Germinal center (tissue), 1 donor: ENCODE measurements at regions not wholly inside any gene's neighbourhood (a gene's known extent, or its start where the extent isn't known, plus 50 kb on each side); places are given as distances from the start of the nearest gene placed in this dataset.
"Not testable (repeated sequence)": the region's sequence is repeated elsewhere in the genome, so short reads cannot be mapped to it uniquely, and the experiment has no call there.

Experiments used
- DNase-seq: peaks from one replicate; pipeline ENCODE4 v3.0.0; 2012; ENCODE audit warnings: mixed read lengths, low spot score

DNA sequence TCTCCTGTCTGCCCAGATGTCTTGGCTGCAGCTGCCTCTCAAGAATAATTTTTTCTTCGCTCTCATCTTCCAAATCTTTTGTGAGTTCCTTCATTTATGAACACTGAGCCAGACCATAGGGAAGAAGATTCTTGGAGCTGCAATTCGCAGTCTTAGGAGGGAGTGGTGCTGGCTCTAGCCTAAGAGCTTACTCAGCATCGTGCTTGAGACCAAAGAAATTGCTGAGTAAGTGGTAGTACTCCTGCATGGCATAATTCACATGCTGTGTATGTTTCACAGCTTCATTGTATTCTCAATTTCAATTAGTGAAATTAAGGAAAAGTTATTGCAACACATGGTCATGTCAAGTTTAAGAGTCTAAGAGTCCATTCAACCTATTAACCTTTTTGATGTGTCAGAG, 771.7 kb downstream of the ADCYAP1 start:
- DNase-seq, result no peak

DNA sequence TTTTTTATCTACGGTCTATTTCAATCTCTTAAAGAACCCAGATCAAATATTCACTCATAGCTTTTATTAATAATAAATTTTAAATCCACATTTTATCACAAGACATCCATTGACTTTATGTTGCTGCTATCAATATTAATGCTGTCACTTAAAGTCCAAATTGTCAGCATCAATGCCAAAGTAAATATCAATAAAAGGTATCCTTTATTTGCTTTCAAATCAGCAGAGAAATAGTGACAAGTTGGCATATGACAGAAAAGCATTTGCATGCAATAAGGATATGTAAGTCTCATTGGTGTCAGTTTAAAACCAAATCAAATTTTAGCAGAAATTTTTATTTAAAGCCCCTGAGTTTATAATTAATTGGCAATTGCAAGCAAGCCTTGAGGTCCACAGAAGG, 775.4 kb downstream of the ADCYAP1 start:
- no peak for DNase-seq

DNA sequence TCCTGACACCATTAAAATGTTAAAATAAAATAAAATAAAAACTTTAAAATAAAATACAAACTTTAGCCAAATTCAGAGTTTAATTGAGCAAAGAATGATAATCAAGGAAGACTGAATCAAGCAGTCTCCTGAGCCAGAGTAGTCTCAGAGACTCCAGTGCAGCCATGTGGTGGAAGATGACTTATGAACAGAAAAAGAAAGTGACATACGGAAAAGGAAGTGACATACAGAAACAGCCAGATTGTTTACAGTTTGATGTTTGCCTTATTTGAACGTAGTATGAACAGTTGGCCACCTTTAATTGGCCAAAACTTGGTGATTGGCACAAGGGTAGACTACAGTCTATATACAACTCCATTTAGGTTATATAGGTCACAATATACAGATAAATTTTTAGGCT, 787.2 kb downstream of the ADCYAP1 start:
- no peak for DNase-seq

DNA sequence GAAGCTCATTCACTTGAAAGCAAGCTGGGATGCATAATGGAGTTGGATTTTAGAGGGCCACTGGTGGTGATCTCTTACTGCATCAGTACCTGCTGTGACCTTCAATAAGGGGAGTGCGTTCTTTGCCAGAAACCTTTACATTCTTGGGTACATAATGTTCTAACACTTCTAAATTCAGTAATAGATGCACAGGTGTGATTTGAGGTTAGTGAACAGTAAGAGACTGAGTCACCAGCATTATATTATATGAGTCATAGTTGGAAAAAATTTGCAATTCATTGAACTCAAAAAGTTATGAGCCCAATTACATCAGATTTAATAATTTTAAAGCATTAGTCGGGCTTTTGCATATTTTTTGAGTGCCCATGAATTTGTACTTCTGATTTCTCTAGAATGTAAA, 803.3 kb downstream of the ADCYAP1 start:
- no peak for DNase-seq

DNA sequence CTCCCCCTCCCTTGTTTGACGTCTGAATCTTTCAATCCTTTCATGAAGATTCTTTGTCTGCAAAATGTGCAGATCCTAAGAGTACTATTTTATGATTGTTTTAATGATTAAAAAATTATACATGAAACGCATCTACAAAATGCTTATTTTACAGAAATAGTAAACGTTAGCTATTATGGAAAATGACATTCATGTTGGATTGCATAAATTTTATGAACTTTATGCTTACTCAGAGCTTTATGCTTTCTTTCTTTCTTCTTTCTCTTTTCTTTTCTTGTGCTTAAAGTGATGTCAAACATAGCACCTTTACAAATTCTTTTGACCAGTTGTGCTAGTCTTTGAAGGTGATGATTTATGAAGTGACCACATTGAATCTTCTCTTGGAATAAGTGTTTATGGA, 805.4 kb downstream of the ADCYAP1 start:
- no peak for DNase-seq

DNA sequence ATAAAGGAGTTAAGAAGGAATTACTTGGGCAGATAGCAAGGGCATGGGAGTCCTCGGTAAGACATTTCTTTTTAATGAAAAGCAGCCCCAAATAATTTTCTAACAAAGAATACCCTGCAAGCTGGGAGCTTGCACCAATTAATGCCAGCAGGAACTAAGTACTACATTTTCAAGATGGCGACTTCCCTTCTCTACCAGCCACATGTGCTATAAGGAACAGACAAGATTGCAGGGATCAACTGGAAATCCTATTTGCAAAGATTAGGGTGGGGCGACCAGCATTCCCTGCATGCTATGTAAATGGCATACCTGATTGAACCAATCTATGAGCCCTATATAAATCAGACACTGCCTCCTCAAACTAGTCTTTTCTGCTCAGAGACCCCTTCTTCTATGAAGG, 827.5 kb downstream of the ADCYAP1 start:
- DNase-seq, result no peak

DNA sequence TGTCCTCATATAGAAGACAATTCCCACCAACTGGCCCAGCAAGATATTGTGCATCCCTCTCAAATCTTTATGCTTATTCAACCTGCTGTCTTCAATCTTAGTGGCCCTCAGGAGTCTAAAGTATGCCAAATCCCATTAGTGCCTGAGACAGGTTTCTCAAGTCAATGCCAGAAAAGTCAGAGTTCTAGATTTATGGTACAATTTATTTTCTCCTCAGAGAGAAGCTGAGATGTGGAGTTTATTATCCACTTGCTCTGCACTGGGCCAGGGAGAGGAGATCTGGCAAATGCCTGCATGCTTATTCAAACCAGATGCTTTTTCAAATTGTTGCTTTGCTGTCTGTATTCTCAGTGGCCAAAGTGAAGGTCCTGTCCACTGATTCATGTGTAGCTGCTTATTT, 825.2 kb downstream of the METTL4 start:
- DNase-seq, result no peak

DNA sequence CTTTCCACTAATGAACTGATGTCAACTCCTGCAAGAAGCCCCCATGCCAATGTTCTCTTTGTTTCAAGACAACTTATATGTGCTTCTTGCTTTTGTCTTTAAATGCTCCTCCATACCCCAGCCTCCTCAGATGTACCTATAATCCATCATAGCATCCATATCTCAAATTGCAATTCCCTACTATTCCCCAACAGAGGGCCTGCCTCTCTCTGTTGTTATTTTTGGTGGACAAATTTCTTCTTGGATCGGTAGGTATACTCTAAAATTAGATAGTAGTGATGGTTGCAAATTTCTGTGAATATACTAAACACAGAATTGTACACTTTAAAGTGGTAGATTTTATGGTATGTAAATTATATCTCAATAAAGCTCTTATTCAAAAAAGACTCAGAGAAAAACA, 820.1 kb downstream of the METTL4 start:
- no peak for DNase-seq

DNA sequence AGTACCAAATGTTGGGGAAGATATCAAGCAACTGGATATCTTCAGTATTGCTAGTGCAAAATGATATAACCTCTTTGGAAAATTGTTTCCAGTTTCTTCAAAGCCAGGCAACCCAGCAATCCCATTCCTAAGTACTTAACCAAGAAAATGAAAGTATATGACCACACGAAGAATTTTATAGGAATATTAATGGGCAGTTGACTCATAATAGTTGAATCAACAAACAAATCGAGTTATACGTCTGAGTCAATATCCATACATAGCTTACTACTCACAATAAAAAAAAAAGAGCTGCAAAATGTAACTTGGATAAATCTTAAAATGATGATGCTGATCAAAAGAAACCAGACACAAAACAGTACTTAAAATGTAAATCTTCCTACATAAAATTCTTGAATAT, 810.4 kb downstream of the METTL4 start:
- DNase-seq, result no peak

DNA sequence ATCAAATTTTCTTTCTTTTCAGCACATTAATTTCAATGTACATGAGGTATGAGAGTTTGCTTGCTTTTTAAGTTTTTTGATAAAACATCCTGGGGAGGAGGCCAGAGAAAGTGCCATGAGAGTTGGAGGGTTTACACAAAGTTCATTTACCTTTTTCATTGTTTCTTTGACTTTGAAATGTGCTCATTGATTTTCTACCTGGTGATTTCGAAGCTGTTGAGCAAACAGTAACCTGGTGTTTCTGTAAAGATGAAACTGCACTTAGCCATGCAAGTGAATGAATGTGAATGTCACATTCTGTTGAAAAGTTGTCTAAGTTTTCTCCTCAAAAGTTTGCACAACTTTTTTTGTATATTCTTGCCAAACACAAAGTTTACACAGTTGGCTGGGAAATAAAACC, 797.0 kb downstream of the METTL4 start:
- no peak for DNase-seq

DNA sequence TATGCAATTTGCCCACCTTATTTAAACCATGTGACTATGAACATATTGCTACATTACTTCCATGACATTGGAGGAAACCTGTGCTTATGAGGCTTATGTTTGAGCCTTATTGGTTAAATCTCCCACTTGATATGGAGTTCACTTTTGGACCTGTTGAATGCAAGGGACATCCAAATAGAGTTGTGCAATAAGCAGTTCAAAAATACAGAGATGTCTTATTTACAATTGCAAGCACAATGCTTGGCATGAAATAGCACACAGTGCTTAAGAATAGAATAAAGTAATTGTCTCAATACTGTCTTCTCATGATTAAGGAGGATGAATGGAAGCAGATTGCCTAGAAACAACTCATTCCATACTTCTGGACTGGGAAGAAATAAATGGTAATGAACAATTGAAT, 793.5 kb downstream of the METTL4 start:
- DNase-seq, result no peak

DNA sequence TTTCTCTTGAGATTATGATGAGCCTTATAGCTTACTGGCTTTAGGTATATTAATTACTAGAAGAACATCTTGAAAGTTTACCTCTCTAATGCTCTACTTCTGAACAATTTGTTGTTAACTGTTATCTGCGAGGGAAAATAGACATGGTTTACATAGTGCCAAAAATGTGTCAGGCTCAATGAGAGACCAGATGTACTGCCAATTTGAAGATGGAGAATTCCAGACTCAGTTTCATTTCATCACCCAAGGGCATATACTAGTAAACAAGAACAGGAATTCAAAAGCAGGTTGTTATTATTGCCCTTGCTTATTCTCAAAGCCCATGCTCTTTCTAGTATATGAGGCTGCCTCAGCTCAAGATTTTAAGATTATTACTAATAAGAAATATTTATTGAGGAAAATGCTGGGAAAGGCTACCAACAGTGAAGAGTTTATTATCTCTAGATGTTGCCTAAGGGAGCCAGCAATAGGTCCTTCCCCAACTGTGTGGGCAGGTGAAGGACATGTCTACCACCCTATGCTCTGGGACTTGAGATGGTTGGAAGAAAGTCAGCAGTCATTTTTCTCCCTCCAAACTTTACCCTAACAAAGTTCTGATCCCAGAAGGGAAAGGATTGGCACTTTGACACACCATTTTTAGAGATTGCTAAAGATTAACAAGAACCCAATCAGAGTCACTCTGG, 792.7 kb downstream of the METTL4 start:
- no peak for DNase-seq

DNA sequence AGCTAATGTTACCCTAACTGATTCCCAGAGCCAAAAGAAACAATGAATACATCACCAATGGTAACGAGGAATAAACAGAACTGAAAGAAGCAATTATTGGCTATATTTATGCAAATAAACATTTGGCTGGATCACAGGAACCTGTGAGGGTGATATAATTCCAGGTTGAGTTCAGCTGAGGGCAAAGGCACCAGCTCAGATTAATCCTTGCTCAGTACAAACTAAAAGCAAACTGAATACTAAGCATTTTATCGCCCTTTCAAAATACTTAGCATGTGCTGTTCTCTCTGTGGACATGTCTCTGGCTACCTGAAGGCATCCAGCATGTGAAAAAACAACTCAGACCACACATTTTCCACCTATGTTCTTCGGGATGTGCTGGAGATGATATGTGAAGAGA, 791.7 kb downstream of the METTL4 start:
- DNase-seq, result no peak

DNA sequence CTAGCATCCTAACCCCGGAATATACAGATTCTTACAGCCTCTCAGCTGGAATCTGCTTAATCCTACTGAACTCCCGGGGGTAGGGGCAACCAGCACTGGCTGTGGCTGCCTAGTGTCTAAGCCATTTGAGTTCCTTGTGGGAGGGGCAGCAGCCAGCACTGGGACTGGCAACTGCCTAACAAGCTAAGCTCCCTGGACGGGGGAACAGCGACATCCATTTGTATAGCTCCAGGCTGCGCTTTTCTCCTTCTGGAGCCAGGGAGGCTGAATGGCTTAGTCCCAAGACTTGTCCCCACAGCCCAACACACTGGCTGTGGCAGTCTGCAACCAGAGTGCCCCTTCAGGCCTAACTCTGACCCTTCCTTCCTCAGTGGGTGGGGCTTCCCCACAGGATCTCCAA, 787.2 kb downstream of the METTL4 start:
- DNase-seq, result no peak

DNA sequence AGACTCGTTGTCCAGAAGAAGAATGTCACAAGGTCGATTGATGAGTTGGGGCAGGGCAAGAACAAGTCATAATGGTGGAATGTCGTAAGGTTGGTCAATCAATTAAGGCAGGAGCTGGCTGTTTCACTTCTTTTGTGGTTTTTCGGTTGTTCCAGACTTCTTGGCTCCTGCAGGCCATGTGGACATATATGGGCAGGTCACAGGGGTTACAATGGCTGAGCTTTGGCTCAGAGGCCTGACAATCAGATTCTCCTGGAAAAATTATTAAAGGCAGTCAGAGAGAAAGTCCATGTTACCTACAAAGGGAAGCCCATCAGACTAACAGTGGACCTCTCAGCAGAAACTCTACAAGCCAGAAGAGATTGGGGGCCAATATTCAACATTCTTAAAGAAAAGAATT, 785.3 kb downstream of the METTL4 start:
- not testable (repeated sequence) for DNase-seq

DNA sequence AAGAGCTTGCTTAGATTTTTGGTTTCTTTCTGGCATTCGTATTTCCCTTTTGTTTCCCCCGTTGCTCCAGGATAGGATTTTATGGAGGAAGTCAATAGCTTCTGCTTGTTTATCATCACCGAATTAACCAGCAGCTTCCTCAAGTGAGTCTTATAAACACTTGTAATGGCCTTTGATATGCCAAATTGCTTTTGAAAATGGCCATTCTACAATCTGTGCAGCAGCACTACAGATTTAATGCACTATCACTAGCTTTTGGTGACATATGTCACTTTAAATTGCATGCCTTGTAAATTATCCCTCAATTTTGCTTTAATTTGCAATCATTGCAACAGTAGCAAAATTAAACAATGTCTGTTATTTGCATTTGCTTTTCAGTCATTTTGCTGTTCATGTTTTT, 774.7 kb downstream of the METTL4 start:
- DNase-seq, result no peak

DNA sequence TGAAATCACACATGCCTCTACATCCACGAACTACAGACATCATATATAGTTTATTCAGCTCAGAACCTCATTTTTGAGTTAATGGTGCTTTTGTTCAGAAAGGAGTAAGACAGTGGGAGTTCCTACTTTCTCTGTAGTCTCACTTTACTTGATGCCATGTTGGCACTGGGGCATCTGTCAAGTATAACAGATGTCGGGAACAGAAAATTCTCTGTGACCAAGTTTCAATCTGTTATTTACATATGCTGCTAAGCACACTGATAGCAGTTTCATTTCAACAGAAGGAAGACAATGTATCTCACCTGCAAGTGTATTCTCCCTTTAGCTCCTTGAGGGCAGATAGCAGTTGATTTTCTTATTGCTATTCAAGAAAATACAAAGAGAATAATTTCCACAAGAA, 774.1 kb downstream of the METTL4 start:
- no peak for DNase-seq

DNA sequence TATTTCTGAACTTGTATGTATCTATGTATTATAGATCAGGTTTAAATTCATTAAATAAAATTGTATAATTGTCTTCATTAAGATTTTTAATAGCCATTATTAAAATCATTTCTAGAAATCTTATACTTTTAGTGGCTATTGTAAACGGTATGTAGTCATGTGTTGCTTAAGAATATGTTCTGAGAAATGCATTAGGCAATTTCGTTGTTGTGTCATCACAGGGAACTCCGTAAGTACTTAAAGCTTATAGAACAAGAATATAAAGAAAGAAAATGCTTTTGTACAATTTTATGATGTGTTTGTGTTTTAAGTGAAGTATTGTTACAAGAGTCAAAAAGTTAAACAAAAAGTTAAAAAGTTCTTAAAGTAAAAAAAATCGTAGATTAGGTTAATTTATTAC, 765.8 kb downstream of the METTL4 start:
- no peak for DNase-seq

DNA sequence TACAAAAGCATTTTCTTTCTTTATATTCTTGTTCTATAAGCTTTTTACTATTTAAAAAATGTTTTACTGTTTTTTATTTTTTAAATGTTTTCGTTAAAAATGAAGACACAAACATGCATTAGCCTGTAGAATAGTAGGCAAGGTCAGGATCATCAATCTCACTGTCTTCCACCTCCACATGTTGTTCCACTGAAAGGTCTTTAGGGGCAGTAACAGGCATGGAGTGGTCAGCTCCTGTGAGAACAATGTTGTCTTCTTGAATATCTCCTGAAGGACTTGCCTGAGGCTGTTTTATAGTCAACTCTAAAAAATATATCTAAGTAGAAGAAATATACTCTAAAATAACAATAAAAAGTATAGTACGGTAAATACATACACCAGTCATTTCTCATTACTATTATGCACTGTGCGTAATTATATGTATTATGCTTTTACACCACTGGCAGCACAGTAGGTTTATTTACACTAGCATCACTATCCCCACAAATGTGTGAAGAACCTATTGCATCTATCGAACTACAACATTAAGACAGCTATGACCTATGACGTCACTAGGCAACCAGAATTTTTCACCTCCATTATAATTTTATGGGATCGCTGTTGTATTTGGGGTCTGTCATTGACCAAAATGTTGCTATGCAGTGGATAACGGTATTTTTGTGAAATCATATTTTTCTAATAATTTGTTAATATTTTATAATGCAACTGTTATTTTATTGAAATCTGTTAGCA, 764.3 kb downstream of the METTL4 start:
- DNase-seq, result no peak

DNA sequence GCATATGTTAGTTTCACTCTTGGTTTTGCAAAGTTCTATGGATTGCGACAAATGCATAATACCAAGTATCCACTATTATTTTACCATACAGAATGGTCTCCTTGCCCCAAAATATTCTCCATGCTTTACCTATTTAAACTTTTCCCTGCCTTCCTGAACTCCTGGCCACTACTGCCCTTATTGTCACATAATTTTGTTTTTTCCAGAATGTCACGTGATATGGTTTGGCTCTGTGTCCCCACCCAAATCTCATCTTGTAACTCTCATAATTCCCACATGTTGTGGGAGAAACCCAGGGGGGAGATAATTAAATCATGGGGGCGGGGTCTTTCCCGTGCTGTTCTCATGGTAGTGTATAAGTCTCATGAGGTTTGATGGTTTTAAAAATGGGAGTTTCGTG, 760.0 kb downstream of the METTL4 start:
- no peak for DNase-seq

DNA sequence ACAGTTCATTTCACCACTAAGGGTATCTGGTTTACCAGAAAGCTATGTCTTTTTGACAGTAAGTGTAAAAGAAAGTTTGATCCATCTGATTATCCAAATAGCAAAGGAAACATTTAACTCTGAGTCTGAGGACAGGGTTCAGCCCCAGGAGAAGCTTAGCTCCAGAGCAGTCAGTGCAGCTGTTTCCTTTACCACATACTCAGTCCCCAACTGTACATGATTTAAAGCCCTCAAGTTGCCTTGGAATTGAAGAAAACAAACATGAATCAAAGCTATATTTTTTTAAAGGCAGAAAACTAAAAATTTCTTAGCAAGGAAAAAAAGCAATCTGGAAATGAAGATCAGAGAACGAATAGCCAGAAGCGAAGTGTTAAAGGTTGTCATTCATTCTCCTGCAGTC, 746.0 kb downstream of the METTL4 start:
- no peak for DNase-seq

DNA sequence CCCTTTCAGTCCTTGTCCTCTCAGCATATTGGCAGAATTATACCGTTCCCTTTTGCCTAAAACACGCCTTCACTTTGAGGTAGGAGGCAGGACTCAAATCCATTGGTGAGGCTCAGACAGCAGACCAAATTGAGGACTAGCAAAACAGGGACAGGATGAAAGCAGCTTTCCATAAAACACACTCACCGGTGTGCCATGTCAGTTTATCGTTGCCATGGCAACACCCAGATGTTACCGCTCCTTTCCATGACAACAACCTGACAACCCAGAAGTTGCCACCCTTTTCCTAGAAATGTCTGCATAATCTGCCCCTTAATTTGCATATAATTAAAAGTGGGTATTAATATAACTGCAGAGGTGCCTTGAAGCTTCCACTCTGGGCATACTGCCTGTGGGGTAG, 730.4 kb downstream of the METTL4 start:
- DNase-seq, result no peak

DNA sequence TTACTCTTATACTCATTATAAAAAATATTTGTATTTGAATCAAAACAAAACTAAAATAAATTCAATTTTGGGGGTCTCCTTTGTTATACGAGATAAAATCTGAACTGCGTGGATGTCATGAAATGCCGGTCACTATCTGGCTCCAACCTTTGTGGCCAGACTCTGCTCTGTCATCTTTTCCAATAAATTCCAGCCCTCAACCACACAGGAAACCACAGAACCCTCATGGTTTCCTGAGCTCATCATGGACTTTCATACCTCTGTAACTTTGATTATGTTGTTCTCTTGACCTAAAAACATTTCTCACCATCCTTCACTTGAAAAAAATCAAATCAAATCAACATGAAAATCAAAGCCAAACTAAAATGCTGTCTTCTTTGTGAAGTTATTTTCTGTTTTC, 724.7 kb downstream of the METTL4 start:
- DNase-seq, result no peak

DNA sequence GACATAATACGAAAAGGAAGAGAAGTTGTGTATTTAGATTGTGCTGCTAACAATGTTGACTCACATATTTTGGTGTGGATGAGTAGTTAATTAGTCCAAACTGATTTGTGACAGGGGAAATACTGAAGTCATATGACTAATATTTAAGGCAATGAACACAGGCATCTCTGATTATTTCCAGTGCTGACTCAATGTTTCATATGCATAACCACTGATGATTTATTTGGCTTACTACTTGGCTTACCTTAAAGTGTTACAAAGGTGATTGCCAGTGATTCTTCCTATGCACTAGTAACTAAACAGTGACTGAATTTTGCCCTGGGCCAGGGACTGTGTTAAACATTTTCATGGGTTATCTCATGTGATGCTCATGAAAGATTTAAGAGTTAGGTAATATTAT, 722.6 kb downstream of the METTL4 start:
- DNase-seq, result no peak
